GM13977 (cell line): ENCODE measurements at regions not wholly inside any gene's neighbourhood (a gene's known extent, or its start where the extent isn't known, plus 50 kb on each side); places are given as distances from the start of the nearest gene placed in this dataset.

Experiments
- DNase-seq: peaks from one replicate; pipeline ENCODE4 v3.0.0; 2012; ENCODE audit warnings: low spot score
- in situ Hi-C: fragments of 300-500 bp; cut with MboI; formaldehyde crosslinking; loops from one replicate; pipeline ENCODE4 v1.12.0; 2022; ENCODE audit warnings: low sequenced_read_pairs, low pct_unique_long_range_greater_than_20kb, mixed read lengths, inconsistent platforms; ENCODE audit not compliant: unreplicated experiment
- TF ChIP-seq, protein P1 (sequence below): IDR thresholded peaks from 2 replicates; pipeline ENCODE4 v1.5.1; 2012; ENCODE audit warnings: mild to moderate bottlenecking, control low read depth; ENCODE audit not compliant: insufficient read depth; ENCODE audit errors: extremely low read depth, missing control alignments

DNA sequence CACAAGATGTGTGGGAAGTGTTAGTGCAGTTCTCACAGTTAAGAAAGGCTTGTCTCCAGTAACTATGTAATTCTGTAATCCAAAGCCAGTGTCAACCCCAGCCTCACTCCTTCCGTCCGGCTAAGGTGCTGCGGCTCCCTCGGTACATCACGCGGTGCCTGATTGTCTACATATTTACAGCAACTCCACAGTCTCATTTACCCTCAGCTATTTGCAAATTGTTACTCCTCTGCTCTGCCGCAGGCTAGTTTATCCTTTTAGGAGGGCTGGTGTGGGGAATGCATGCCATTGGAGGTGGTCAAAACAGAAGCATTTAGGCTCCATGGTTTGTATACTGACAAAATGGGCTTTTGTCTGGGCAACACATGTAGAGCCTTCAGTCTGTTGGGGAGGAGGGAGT, 358.3 kb downstream of the METTL15 start:
- DNase-seq: no peak
- in situ Hi-C loops: no loop called here
- TF ChIP-seq, protein P1, sequence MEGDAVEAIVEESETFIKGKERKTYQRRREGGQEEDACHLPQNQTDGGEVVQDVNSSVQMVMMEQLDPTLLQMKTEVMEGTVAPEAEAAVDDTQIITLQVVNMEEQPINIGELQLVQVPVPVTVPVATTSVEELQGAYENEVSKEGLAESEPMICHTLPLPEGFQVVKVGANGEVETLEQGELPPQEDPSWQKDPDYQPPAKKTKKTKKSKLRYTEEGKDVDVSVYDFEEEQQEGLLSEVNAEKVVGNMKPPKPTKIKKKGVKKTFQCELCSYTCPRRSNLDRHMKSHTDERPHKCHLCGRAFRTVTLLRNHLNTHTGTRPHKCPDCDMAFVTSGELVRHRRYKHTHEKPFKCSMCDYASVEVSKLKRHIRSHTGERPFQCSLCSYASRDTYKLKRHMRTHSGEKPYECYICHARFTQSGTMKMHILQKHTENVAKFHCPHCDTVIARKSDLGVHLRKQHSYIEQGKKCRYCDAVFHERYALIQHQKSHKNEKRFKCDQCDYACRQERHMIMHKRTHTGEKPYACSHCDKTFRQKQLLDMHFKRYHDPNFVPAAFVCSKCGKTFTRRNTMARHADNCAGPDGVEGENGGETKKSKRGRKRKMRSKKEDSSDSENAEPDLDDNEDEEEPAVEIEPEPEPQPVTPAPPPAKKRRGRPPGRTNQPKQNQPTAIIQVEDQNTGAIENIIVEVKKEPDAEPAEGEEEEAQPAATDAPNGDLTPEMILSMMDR: no peak

DNA sequence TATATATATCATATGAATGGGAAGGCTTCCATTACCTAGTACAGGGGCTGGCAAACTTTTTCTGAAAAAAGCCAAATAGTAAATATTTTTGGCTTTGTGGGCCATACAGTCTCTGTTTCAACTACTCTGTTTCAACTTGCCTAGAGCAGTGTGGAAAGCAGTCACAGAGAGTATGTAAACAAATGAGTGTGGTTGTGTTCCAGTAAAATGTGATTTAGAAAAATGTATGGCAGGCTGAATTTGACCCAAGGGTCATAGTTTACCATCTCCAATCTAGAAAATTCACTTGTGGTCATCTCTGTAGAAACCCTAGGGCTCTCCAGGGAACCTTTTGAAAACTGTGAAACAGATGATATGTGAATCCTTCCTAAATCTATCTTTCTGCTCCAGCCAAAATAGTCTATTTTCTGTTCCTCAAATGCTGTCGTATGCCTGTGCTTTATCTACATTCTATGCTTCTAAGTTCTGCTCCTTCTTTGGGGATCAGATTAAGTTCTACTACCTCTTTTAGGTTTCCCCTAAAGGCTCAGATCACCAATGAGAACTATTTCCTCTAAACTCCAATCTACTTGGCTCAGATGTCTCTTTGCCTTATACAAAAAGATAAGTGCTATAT, 356.2 kb downstream of the METTL15 start:
- TF ChIP-seq, protein P1: no peak
- in situ Hi-C loops: no loop called here
- no peak for DNase-seq

DNA sequence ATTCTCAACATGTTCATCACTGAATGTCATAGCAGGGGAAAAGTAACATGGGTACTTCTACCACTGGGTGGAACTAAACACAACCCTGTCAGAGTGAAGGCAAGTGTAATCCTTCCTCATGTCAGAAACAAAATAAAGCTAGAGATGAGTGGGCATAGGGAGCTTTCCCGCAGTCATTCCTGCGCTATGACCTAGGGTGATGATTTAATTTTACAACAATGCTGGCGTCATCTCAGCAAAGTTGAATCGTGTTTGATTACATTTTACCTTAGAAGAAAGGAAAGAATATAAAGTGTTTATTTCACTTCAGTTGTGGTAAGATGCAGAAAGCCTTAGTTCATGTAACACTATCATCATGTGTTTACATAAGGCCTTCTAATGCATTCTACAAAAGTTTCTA, 355.6 kb downstream of the METTL15 start:
- in situ Hi-C loops: no loop called here
- DNase-seq: no peak
- TF ChIP-seq, protein P1: no peak

DNA sequence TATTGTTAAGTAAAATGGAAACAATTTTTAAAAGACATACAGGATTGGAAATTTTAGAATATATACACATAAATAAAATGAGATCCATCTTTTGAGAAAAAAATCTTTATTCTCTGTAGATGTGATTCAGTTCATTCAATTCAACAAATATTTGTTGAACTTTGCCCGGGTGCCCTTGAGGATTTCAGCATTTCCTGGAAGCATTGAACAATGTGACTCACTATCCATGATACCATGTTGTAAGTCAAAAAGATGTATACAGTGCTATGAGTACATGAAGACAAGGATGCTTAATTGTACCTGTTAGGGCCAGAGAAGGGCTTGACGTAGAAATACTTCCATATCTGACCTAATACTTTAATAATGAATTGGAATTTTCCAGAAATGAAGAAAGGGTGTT, 353.7 kb downstream of the METTL15 start:
- DNase-seq: no peak
- TF ChIP-seq, protein P1: no peak
- in situ Hi-C loops: no loop called here

DNA sequence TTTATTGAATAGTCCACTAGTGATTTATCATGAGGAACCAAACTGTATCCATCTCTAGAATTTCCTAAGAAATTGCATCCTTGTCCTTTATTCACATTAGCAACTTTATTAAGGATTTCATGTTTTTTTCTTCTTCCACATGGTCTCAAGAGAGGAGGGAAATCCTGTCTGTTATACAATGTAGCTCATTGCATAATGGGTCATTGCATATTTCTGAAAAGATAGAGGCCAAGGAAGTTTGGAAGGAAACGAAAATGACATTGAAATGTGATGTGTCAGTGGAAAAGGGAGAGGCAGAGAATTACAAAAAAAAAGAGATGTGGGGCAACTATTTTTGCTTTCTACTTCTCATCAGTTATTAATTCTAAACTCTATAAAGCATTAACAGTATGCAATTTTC, 353.1 kb downstream of the METTL15 start:
- TF ChIP-seq, protein P1: no peak
- DNase-seq: no peak
- in situ Hi-C loops: no loop called here

DNA sequence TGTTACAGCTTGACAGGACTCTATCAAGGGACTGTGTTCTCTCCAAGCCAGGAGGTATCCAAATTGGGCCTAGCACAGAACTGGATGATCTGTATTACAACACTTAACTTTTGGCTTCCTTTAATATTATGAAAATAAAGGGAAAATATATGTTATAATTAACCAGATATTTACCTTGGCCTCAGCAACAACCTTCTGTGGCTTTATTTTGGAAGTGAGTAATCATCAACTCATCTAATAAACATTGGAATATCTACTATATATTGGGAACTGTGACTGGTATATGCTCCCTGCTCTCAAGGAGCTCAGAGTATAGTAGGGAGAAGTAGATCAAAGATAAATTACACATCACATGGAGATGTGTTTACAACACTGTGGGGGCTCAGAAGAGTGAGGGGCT, 352.2 kb downstream of the METTL15 start:
- in situ Hi-C loops: no loop called here
- TF ChIP-seq, protein P1: no peak
- DNase-seq: no peak
